Endodermal cell (in vitro differentiated cells): ENCODE measurements at regions not wholly inside any gene's neighbourhood (a gene's known extent, or its start where the extent isn't known, plus 50 kb on each side); places are given as distances from the start of the nearest gene placed in this dataset.

Source experiments
- DNase-seq: peaks from one replicate; pipeline ENCODE4 v3.0.0-alpha.2; 2017
- H3K27ac ChIP-seq: 2 replicates; pipeline ENCODE4 v1.5.1; 2013; ENCODE audit warnings: mild to moderate bottlenecking, low read depth, low read length, moderate library complexity
- H3K27me3 ChIP-seq: 2 replicates; pipeline ENCODE4 v1.6.1; 2013; ENCODE audit warnings: mild to moderate bottlenecking, low read length, moderate library complexity; ENCODE audit not compliant: insufficient read depth, control insufficient read depth, poor library complexity, severe bottlenecking
- H3K36me3 ChIP-seq: 2 replicates; pipeline ENCODE4 v1.7.0; 2013; ENCODE audit warnings: mild to moderate bottlenecking, low read length, moderate library complexity; ENCODE audit not compliant: control insufficient read depth, insufficient read depth
- H3K4me1 ChIP-seq: one replicate; pipeline ENCODE4 v1.7.0; 2013; ENCODE audit warnings: low read length; ENCODE audit not compliant: control insufficient read depth, insufficient read depth
- H3K4me3 ChIP-seq: 2 replicates; pipeline ENCODE4 v1.5.1; 2013; ENCODE audit warnings: mild to moderate bottlenecking, low read length, moderate library complexity
- H3K9ac ChIP-seq: 2 replicates; pipeline ENCODE4 v1.6.1; 2013; ENCODE audit warnings: mild to moderate bottlenecking, low read length, moderate library complexity; ENCODE audit not compliant: poor library complexity, severe bottlenecking; ENCODE audit errors: extremely low read depth
- H3K9me3 ChIP-seq: 2 replicates; pipeline ENCODE4 v1.6.1; 2013; ENCODE audit warnings: mild to moderate bottlenecking, low read length, moderate library complexity; ENCODE audit not compliant: control insufficient read depth
- H3K27ac Mint-ChIP-seq: 2 replicates; pipeline ENCODE4 v1.8.0; 2020; ENCODE audit warnings: mixed read lengths
- H3K27me3 Mint-ChIP-seq: 2 replicates; pipeline ENCODE4 v1.8.0; 2021; ENCODE audit warnings: mild to moderate bottlenecking, mixed read lengths; ENCODE audit not compliant: insufficient read depth
- H3K36me3 Mint-ChIP-seq: 2 replicates; pipeline ENCODE4 v1.8.0; 2020; ENCODE audit warnings: low read depth, mixed read lengths
- H3K4me1 Mint-ChIP-seq: 2 replicates; pipeline ENCODE4 v1.8.0; 2020; ENCODE audit warnings: mixed read lengths
- H3K4me3 Mint-ChIP-seq: 2 replicates; pipeline ENCODE4 v1.8.0; 2020; ENCODE audit warnings: mild to moderate bottlenecking, moderate library complexity, mixed read lengths
- H3K9me3 Mint-ChIP-seq: 2 replicates; pipeline ENCODE4 v1.8.0; 2020; ENCODE audit warnings: mild to moderate bottlenecking, mixed read lengths
- WGBS, 2 experiments: methylation state at CpG; one replicate each; pipeline versions ENCODE4 v1.1.5 to v1.1.7; 2013; ENCODE audit warnings: missing lambda C conversion rate in 2 of 2, mixed read lengths in 1 of 2; ENCODE audit not compliant: insufficient coverage in 1 of 2, insufficient read length in 1 of 2; 5-methylcytosine and 5-hydroxymethylcytosine counted together
- TF ChIP-seq, protein P1 (sequence below): fragments of 200-600 bp; sonication (generic); conservative IDR thresholded peaks from 2 replicates; pipeline ENCODE4 v1.5.0; 2021; ENCODE audit warnings: antibody characterized with exemption, mild to moderate bottlenecking

DNA sequence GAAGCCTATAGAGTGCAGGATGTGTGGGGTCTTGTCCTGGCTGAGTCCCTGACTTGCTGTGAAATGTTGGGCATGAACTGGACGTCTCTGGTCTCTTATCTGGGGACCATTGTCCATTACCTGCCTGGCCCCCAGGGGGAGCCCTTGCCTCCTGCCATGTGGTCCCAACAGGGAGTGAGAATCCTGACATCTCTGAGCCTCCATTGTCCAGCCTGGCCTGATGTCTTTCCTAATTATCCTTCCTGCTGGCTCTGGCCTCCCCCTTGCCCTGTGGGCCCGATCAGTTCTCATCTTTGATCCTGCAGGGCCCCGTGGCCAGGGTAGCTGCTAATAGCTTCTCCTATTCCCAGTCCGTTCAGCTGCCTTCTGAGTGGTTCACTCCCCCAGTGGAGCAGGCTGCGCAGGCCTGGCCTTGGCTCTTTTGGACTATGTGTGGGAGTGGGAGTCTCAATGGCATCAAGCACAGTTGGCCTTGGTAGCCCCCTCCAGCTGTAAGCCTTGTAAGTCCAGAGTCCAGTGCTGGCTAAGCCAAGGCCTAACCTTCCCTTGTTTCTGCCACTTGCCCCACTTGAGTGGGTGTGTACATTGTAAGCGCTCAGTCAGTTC is 77.9 kb upstream of the RALY start:
- H3K9ac ChIP-seq, result no peak overlapping the region
- 78 to 94% methylated on average over 3 to 6 of the region's 6 CpGs for WGBS, 2 experiments
- H3K4me1 ChIP-seq, result no peaks in the 10 kb centered on the region
- H3K27ac Mint-ChIP-seq, result no peak overlapping the region
- H3K27ac ChIP-seq, result no peak overlapping the region
- H3K4me3 Mint-ChIP-seq, result no peak overlapping the region
- H3K27me3 ChIP-seq, result no peaks in the 10 kb centered on the region
- no peaks in the 10 kb centered on the region for H3K36me3 Mint-ChIP-seq
- H3K4me3 ChIP-seq, result no peak overlapping the region
- H3K36me3 ChIP-seq, result no peaks in the 10 kb centered on the region
- H3K4me1 Mint-ChIP-seq, result no peaks in the 10 kb centered on the region
- TF ChIP-seq, protein P1, sequence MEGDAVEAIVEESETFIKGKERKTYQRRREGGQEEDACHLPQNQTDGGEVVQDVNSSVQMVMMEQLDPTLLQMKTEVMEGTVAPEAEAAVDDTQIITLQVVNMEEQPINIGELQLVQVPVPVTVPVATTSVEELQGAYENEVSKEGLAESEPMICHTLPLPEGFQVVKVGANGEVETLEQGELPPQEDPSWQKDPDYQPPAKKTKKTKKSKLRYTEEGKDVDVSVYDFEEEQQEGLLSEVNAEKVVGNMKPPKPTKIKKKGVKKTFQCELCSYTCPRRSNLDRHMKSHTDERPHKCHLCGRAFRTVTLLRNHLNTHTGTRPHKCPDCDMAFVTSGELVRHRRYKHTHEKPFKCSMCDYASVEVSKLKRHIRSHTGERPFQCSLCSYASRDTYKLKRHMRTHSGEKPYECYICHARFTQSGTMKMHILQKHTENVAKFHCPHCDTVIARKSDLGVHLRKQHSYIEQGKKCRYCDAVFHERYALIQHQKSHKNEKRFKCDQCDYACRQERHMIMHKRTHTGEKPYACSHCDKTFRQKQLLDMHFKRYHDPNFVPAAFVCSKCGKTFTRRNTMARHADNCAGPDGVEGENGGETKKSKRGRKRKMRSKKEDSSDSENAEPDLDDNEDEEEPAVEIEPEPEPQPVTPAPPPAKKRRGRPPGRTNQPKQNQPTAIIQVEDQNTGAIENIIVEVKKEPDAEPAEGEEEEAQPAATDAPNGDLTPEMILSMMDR, result peak; percentile 87
- peak; percentile 77 for DNase-seq
- no peaks in the 10 kb centered on the region for H3K9me3 ChIP-seq
- H3K9me3 Mint-ChIP-seq, result no peaks in the 10 kb centered on the region
- H3K27me3 Mint-ChIP-seq, result peaks cover 2% of the 10 kb centered on the region

DNA sequence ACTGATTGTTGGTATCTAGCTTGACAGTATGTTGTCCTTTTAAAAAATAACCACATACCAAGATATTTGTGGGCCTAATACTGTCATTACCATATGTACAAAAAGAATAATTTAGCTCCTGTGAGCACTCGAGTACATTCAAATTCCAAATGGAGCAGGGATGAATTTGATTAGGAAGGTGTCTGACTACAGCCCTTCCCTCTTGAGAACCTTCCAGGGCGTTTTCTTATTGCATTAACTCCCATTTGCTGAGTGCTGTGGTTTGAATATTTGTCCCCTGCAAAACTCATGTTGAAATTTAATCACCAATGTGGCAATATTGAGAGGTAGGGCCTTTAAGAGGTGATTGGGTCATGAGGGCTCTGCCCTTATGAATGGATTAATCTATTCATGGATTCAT is 76.9 kb upstream of the RALY start:
- DNase-seq, result no peak
- Mint-ChIP-seq H3K4me1 (no peaks in the 10 kb centered on the region), H3K9me3 (no peaks in the 10 kb centered on the region), H3K27me3 (peaks cover 2% of the 10 kb centered on the region), H3K27ac (no peak overlapping the region), H3K36me3 (no peaks in the 10 kb centered on the region), H3K4me3 (no peak overlapping the region)
- Histone ChIP-seq H3K27ac (no peak overlapping the region), H3K4me1 (no peaks in the 10 kb centered on the region), H3K27me3 (no peaks in the 10 kb centered on the region), H3K36me3 (no peaks in the 10 kb centered on the region), H3K9ac (no peak overlapping the region), H3K9me3 (no peaks in the 10 kb centered on the region), H3K4me3 (no peak overlapping the region)
- TF ChIP-seq, protein P1, result no peak
- WGBS, 2 experiments, result 76 to 100% methylated on average over 1 to 2 of the region's 2 CpGs

DNA sequence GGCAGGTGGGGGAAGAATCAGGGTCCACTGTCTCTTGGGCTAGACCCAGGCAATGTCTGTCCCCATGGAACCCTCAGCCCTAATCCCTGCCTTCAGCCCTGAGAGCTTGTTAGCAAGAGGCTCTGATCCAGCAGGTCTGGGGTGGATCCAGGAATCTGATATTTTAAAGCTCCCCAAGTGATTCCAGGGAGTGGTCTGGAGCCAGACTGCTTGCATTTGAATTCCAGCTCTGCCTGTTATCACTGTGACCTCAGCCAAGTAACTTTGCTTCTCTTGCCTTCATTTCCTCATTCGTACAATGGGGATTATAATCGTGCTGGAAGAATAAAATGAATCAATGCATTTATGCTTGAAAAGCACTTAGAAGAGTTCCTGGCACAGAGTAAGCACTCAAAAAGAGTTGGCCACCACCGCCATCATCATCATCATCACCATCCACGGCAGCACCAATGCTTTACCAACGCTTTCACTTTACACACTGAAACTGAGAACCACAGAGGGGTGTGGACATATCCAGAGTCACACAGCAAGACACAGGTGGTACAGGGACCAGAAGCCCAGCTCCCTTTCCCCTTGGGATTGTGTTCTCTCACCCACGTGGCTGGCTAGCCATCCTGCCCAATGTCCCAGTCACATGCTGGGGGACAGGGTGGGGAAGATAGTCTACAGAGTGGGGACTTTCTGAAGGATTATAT is 75.7 kb upstream of the RALY start:
- 86 to 90% methylated on average over 2 to 6 of the region's 6 CpGs for WGBS, 2 experiments
- Histone ChIP-seq H3K9me3 (no peaks in the 10 kb centered on the region), H3K4me1 (no peaks in the 10 kb centered on the region), H3K36me3 (no peaks in the 10 kb centered on the region), H3K27ac (no peak overlapping the region), H3K27me3 (no peaks in the 10 kb centered on the region), H3K4me3 (no peak overlapping the region), H3K9ac (no peak overlapping the region)
- Mint-ChIP-seq H3K27me3 (peaks cover 2% of the 10 kb centered on the region), H3K4me3 (no peak overlapping the region), H3K27ac (no peak overlapping the region), H3K36me3 (no peaks in the 10 kb centered on the region), H3K4me1 (no peaks in the 10 kb centered on the region), H3K9me3 (no peaks in the 10 kb centered on the region)
- TF ChIP-seq, protein P1, result no peak
- no peak for DNase-seq
